ENCODE measurements at regions not wholly inside any gene's neighbourhood (a gene's known extent, or its start where the extent isn't known, plus 50 kb on each side); places are given as distances from the start of the nearest gene placed in this dataset.

GRCh38 chr10:64288404-64288803 is 767.2 kb downstream of the REEP3 start:
- Histone ChIP-seq H3K36me3 (ENCODE audit: control insufficient read depth, insufficient read depth, low read length) (no peaks in the 10 kb centered on the region), H3K4me1 (ENCODE audit: control insufficient read depth, insufficient read depth, low read length) (no peaks in the 10 kb centered on the region), H3K27me3 (ENCODE audit: control insufficient read depth, insufficient read depth, low read length) (no peaks in the 10 kb centered on the region), H3K9ac (ENCODE audit: low read length) (no peak overlapping the region), H3K27ac (ENCODE audit: low read depth, low read length) (no peak overlapping the region), H3K4me3 (ENCODE audit: low read length) (no peak overlapping the region)

- Histone ChIP-seq H3K36me3 (ENCODE audit: control insufficient read depth, insufficient read depth, low read length) (no peaks in the 10 kb centered on the region), H3K9ac (ENCODE audit: low read length) (no peak overlapping the region), H3K4me1 (ENCODE audit: control insufficient read depth, insufficient read depth, low read length) (no peaks in the 10 kb centered on the region), H3K4me3 (ENCODE audit: low read length) (no peak overlapping the region), H3K27me3 (ENCODE audit: control insufficient read depth, insufficient read depth, low read length) (no peaks in the 10 kb centered on the region), H3K27ac (ENCODE audit: low read depth, low read length) (no peak overlapping the region)
These were observed 782.4 kb downstream of the REEP3 start for GRCh38 chr10:64303566-64303965.

- Histone ChIP-seq H3K4me3 (ENCODE audit: low read length) (no peak overlapping the region), H3K27me3 (ENCODE audit: control insufficient read depth, insufficient read depth, low read length) (no peaks in the 10 kb centered on the region), H3K27ac (ENCODE audit: low read depth, low read length) (no peak overlapping the region)
These were observed 785.6 kb downstream of the REEP3 start for GRCh38 chr10:64306729-64307327.

GRCh38 chr10:64312876-64313275 is 791.7 kb downstream of the REEP3 start:
- Histone ChIP-seq H3K4me3 (ENCODE audit: low read length) (no peak overlapping the region), H3K9ac (ENCODE audit: low read length) (no peak overlapping the region), H3K27ac (ENCODE audit: low read depth, low read length) (no peak overlapping the region), H3K4me1 (ENCODE audit: control insufficient read depth, insufficient read depth, low read length) (no peaks in the 10 kb centered on the region), H3K36me3 (ENCODE audit: control insufficient read depth, insufficient read depth, low read length) (no peaks in the 10 kb centered on the region), H3K27me3 (ENCODE audit: control insufficient read depth, insufficient read depth, low read length) (no peaks in the 10 kb centered on the region)

More at GRCh38 chr10:64306729-64307327, 785.6 kb downstream of the REEP3 start:
- no peak overlapping the region for H3K9ac ChIP-seq (ENCODE audit: low read length)
- no peaks in the 10 kb centered on the region for H3K36me3 ChIP-seq (ENCODE audit: control insufficient read depth, insufficient read depth, low read length)
- H3K4me1 ChIP-seq (ENCODE audit: control insufficient read depth, insufficient read depth, low read length): no peaks in the 10 kb centered on the region

GRCh38 chr10:64313967-64314366 is 792.8 kb downstream of the REEP3 start:
- H3K9ac ChIP-seq (ENCODE audit: low read length): no peak overlapping the region
- no peaks in the 10 kb centered on the region for H3K27me3 ChIP-seq (ENCODE audit: control insufficient read depth, insufficient read depth, low read length)
- H3K36me3 ChIP-seq (ENCODE audit: control insufficient read depth, insufficient read depth, low read length): no peaks in the 10 kb centered on the region
- no peaks in the 10 kb centered on the region for H3K4me1 ChIP-seq (ENCODE audit: control insufficient read depth, insufficient read depth, low read length)
- no peak overlapping the region for H3K27ac ChIP-seq (ENCODE audit: low read depth, low read length)
- no peak overlapping the region for H3K4me3 ChIP-seq (ENCODE audit: low read length)

GRCh38 chr10:64316416-64316815 is 795.2 kb downstream of the REEP3 start:
- Histone ChIP-seq H3K9ac (ENCODE audit: low read length) (no peak overlapping the region), H3K36me3 (ENCODE audit: control insufficient read depth, insufficient read depth, low read length) (no peaks in the 10 kb centered on the region), H3K4me1 (ENCODE audit: control insufficient read depth, insufficient read depth, low read length) (no peaks in the 10 kb centered on the region), H3K27me3 (ENCODE audit: control insufficient read depth, insufficient read depth, low read length) (no peaks in the 10 kb centered on the region), H3K4me3 (ENCODE audit: low read length) (no peak overlapping the region), H3K27ac (ENCODE audit: low read depth, low read length) (no peak overlapping the region)

- H3K27me3 ChIP-seq (ENCODE audit: control insufficient read depth, insufficient read depth, low read length): no peaks in the 10 kb centered on the region
- no peak overlapping the region for H3K4me3 ChIP-seq (ENCODE audit: low read length)
- no peak overlapping the region for H3K27ac ChIP-seq (ENCODE audit: low read depth, low read length)
- no peaks in the 10 kb centered on the region for H3K36me3 ChIP-seq (ENCODE audit: control insufficient read depth, insufficient read depth, low read length)
- H3K4me1 ChIP-seq (ENCODE audit: control insufficient read depth, insufficient read depth, low read length): no peaks in the 10 kb centered on the region
- no peak overlapping the region for H3K9ac ChIP-seq (ENCODE audit: low read length)
These were observed 795.6 kb downstream of the REEP3 start for GRCh38 chr10:64316833-64317232.

- Histone ChIP-seq H3K27me3 (ENCODE audit: control insufficient read depth, insufficient read depth, low read length) (no peaks in the 10 kb centered on the region), H3K27ac (ENCODE audit: low read depth, low read length) (no peak overlapping the region), H3K36me3 (ENCODE audit: control insufficient read depth, insufficient read depth, low read length) (no peaks in the 10 kb centered on the region), H3K9ac (ENCODE audit: low read length) (no peak overlapping the region), H3K4me3 (ENCODE audit: low read length) (no peak overlapping the region), H3K4me1 (ENCODE audit: control insufficient read depth, insufficient read depth, low read length) (no peaks in the 10 kb centered on the region)
These were observed 799.2 kb downstream of the REEP3 start for GRCh38 chr10:64320448-64320847.

GRCh38 chr10:64329510-64329909 is 808.3 kb downstream of the REEP3 start:
- H3K4me1 ChIP-seq (ENCODE audit: control insufficient read depth, insufficient read depth, low read length): no peaks in the 10 kb centered on the region
- H3K4me3 ChIP-seq (ENCODE audit: low read length): no peak overlapping the region
- no peaks in the 10 kb centered on the region for H3K36me3 ChIP-seq (ENCODE audit: control insufficient read depth, insufficient read depth, low read length)
- H3K27me3 ChIP-seq (ENCODE audit: control insufficient read depth, insufficient read depth, low read length): no peaks in the 10 kb centered on the region
- no peak overlapping the region for H3K27ac ChIP-seq (ENCODE audit: low read depth, low read length)
- no peak overlapping the region for H3K9ac ChIP-seq (ENCODE audit: low read length)

- H3K4me3 ChIP-seq (ENCODE audit: low read length): no peak overlapping the region
- no peaks in the 10 kb centered on the region for H3K27me3 ChIP-seq (ENCODE audit: control insufficient read depth, insufficient read depth, low read length)
- H3K36me3 ChIP-seq (ENCODE audit: control insufficient read depth, insufficient read depth, low read length): no peaks in the 10 kb centered on the region
- H3K27ac ChIP-seq (ENCODE audit: low read depth, low read length): no peak overlapping the region
- H3K4me1 ChIP-seq (ENCODE audit: control insufficient read depth, insufficient read depth, low read length): no peaks in the 10 kb centered on the region
- H3K9ac ChIP-seq (ENCODE audit: low read length): no peak overlapping the region
These were observed 811.4 kb downstream of the REEP3 start for GRCh38 chr10:64332551-64332950.

- Histone ChIP-seq H3K27ac (ENCODE audit: low read depth, low read length) (no peak overlapping the region), H3K27me3 (ENCODE audit: control insufficient read depth, insufficient read depth, low read length) (no peaks in the 10 kb centered on the region), H3K4me3 (ENCODE audit: low read length) (no peak overlapping the region), H3K9ac (ENCODE audit: low read length) (no peak overlapping the region), H3K36me3 (ENCODE audit: control insufficient read depth, insufficient read depth, low read length) (no peaks in the 10 kb centered on the region), H3K4me1 (ENCODE audit: control insufficient read depth, insufficient read depth, low read length) (no peaks in the 10 kb centered on the region)
These were observed 812.9 kb downstream of the REEP3 start for GRCh38 chr10:64334084-64334483.

GRCh38 chr10:64344211-64344610 is 823.0 kb downstream of the REEP3 start:
- no peak overlapping the region for H3K9ac ChIP-seq (ENCODE audit: low read length)
- H3K36me3 ChIP-seq (ENCODE audit: control insufficient read depth, insufficient read depth, low read length): no peaks in the 10 kb centered on the region
- H3K4me1 ChIP-seq (ENCODE audit: control insufficient read depth, insufficient read depth, low read length): no peaks in the 10 kb centered on the region
- H3K27me3 ChIP-seq (ENCODE audit: control insufficient read depth, insufficient read depth, low read length): no peaks in the 10 kb centered on the region
- no peak overlapping the region for H3K27ac ChIP-seq (ENCODE audit: low read depth, low read length)
- no peak overlapping the region for H3K4me3 ChIP-seq (ENCODE audit: low read length)

- Histone ChIP-seq H3K36me3 (ENCODE audit: control insufficient read depth, insufficient read depth, low read length) (no peaks in the 10 kb centered on the region), H3K9ac (ENCODE audit: low read length) (no peak overlapping the region), H3K27ac (ENCODE audit: low read depth, low read length) (no peak overlapping the region), H3K4me3 (ENCODE audit: low read length) (no peak overlapping the region), H3K4me1 (ENCODE audit: control insufficient read depth, insufficient read depth, low read length) (no peaks in the 10 kb centered on the region), H3K27me3 (ENCODE audit: control insufficient read depth, insufficient read depth, low read length) (no peaks in the 10 kb centered on the region)
These were observed 824.7 kb downstream of the REEP3 start for GRCh38 chr10:64345856-64346255.
